ENCODE measurements at regions not wholly inside any gene's neighbourhood (a gene's known extent, or its start where the extent isn't known, plus 50 kb on each side); places are given as distances from the start of the nearest gene placed in this dataset.

DNA sequence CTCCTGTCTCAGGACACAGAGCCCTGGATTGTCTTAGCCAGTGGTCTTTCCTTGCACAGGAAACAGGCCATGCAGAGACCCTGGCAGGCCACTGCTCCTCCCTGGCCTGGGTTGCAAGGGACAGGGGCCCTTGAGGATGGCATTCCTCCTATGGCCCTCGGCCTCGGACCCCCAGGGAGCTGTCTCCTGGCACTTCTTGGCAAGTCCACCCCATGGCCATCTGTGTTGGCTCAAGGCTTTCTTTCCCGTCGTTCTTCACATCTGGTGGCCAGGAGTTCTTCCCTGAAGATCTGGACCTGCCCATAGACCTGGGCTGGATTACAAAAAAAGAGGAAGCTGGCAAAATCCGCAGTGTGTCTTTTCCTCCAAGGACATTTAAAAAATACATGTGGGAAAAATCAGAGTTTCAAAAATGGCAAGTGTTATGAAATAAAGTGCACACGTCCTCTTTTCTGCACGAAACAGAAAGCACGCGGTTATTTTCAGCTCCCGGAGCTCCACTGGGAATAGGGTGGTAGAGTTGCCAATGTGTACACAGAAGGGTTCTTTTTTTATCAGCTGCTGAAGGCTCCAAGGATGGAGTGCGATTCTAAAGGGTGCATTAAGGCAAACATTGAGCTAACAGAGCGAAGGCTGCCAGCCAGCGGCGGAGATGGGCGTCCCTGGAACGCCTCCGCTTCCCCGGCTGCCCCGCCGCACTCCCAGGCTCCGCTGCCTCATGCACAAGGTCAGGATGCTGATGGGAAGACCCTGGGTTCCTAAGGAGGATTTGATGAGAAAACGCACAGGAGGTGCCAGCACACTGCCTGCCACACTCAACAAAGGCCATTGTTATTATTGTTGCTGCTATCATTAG lies 62.8 kb upstream of the FAM20C start:
- TF ChIP-seq GATA3 (IDR thresholded peaks at IDR 0.05; ENCODE audit: low read depth, low read length): no peak
- TF ChIP-seq GATA2 (IDR thresholded peaks at IDR 0.05; ENCODE audit: low read depth, low read length): no peak
